Brain pericyte (primary cell): ENCODE measurements at regions not wholly inside any gene's neighbourhood (a gene's known extent, or its start where the extent isn't known, plus 50 kb on each side); places are given as distances from the start of the nearest gene placed in this dataset.
A peak's percentile ranks its signal among the peaks of the same experiment; 100 is the strongest.

Experiments
- DNase-seq: peaks from one replicate; pipeline ENCODE4 v3.0.0-alpha.2; 2012; ENCODE audit warnings: low read depth, low spot score

DNA sequence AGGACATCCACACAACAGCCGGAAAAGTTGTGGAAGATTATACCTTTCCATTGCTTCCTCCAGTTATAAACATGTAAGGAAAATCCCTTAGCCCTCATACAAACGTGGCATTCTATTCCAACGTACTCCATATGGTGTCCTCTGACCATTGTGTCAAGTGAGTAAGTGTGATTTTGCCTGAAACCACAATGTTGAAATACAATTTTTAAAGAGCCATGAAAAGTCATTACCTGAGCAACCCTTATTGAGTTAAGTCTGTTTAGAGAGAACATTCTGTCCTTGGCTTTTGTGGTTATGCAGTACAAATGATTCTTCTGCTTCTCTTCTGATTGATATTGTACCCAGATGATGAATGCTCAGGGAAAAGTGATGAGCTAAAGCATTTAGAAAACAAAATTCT lies 530.1 kb downstream of the HAO1 start:
- no peak for DNase-seq

DNA sequence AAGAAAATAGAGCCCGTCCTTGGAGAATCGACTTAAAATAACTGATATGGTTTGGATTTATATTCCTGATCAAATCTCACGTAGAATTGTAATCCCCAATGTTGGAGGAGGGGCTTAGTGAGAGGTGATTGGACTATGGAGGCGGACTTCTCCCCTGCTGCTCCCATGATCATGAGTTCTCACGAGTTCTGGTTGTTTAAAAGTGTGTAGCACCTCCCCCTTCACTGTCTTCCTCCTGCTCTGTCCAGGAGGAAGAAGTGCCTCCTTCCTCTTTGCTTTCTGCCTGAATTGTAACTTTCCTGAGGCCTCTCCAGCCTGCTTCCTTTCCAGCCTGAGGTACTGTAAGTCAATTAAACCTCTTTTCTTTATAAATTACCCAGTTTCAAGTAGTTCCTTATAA lies 529.2 kb downstream of the HAO1 start:
- DNase-seq, result no peak

GRCh38 chr20:7415427-7415826 lies 524.8 kb downstream of the HAO1 start:
- no peak for DNase-seq

DNA sequence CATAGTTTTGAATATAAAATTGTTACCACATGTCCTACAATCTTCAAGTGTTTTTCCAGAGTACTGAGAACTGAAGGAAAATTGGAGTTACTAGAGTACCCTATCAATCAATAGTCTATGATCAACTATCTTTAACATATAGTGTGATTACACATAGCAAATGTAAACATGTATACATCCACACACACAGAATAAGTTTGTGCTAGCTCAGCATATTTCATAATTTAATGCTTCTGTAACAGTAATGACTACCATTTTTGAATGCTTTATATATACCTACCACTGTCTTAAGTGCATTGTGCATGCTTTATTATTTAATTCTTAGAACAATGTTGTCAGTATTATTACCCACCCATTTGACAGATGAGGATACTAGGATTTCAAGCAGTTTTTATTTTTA lies 523.9 kb downstream of the HAO1 start:
- DNase-seq, result no peak

- DNase-seq, result no peak
Observed at GRCh38 chr20:7420345-7420744, 519.9 kb downstream of the HAO1 start.

- no peak for DNase-seq
Observed at GRCh38 chr20:7426890-7427496, 513.3 kb downstream of the HAO1 start.

DNA sequence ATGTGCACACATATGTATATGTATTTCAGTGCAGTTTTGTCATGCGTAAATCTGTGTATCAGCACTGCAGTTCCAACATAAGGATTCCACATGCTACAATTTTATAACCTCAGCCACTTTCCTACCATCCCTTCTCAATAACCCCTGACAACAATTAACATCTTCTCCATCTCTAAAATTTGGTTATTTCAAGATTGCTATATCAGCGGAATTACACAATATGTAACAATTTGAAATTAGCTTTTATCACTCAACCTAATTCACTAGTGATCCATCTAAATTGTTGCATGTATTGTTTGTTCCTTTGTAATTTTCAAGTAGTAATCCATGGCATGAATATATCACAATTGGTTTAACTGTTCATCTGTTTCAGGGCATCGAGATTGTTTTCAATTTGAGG lies 511.3 kb downstream of the HAO1 start:
- DNase-seq, result no peak

DNA sequence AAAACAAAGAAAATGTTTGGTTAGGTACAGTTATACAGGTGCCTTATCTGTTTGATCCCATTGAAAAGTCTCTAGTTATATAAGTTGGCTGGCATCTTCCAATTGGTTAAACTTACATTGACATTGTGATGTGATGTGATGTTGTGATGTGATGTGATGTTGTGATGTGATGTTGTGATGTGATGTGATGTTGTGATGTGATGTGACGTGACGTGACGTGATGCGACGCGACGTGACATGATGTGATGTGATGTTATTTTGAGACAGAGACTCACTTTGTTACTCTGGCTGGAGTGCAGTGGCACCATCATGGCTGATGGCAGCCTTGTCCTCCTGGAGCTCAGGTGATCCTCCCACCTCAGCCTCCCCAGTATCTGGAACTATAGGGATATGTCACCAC lies 507.6 kb downstream of the HAO1 start:
- peak; percentile 3 for DNase-seq

- DNase-seq, result no peak
Observed at GRCh38 chr20:7437311-7437710, 502.9 kb downstream of the HAO1 start.

- DNase-seq, result no peak
Observed at GRCh38 chr20:7449269-7449668, 491.0 kb downstream of the HAO1 start.

- DNase-seq, result no peak
Observed at GRCh38 chr20:7452890-7453289, 487.4 kb downstream of the HAO1 start.

DNA sequence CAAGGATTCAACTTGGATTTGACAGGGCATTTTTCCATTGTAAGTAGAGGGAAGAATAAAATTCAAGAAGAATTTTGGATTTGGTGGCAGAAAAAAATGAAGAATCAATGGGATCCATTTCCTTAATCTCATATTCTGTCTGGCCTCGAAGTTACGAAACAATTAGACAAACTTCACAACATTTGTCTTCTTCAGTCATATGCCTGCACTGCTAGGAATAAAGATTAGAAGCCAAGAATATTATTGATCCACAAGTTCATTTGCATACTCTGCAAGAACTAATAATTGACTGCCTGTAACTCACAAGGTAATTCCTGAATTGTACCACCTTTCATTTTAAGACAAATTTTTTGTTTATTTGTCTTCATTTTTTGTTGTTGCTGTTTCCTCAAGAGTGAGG lies 486.2 kb downstream of the HAO1 start:
- DNase-seq, result no peak

DNA sequence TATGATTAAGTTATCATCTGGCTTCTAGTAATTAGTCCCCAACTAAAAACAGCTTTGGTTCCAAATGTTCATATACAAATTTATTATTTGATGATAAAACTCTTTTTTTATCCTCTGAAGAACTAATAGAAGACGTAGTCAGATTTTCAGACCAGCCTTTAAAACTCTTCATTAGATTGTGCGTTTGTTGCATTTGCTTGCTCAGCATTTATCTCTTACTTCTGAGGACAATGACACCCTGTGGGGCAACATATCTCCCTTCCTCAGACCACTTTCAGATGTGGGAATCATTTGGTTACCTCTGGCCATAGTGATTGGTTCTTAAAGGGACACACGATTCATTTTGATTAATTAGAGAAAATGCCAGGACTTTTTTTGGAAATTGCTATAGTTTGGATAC lies 481.8 kb downstream of the HAO1 start:
- DNase-seq, result no peak

- no peak for DNase-seq
Observed at GRCh38 chr20:7459083-7459482, 481.2 kb downstream of the HAO1 start.

DNA sequence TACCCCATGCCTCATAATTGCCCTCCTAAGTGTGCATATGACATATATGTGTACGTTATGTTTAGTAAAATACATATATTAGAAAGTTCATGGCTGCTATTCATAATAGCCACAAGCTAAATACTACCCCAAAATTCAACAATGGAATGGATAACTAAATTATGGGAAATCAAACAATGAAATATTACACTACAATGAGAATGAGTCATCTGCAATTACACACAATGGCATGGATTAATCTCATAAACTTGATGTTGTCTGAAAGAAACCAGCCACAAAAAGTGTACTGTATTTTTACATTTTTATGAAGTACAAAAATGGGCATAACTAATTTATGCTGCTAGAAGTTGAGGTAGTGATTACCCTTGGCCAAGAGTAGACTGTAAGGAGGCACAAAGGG lies 477.0 kb downstream of the HAO1 start:
- DNase-seq, result no peak

GRCh38 chr20:7470912-7471311 lies 469.3 kb downstream of the HAO1 start:
- DNase-seq, result no peak

GRCh38 chr20:7490288-7490687 lies 450.0 kb downstream of the HAO1 start:
- DNase-seq, result no peak

DNA sequence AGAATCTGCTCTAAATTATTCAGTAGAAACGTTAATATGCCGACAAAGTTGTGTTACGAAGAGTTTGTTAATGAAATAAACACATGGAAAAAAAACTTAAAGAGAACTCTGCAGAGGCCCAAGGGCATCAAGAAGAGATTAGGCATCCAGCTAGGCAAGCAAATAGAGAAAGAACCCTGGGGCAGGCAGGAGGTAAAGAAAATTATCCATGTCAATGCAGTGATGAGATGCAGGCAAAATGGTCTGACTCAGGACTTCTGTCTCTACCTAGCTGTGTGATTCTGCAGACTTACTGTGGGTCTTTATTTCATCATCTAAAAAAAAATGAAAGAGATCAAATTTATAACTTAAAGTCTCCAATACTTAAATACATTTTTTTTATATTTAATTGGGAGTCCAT lies 448.0 kb downstream of the HAO1 start:
- DNase-seq, result no peak

DNA sequence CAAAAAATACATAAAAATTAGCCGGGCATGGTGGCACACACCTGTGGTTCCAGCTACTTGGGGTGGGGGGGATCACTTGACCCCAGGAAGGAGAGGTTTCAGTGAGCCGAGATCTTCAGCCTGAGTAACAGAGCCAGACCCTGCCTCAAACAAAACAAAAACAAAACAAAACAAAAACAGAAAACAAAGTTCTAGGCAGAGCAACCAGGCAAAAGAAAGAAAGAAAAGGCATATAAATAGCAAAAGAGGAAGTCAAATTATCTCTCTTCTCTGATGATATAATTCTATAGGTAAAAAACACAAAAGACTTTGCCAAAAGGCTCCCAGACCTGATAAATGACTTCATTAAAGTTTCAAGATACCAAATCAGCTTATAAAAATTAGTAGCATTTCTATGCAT lies 446.9 kb downstream of the HAO1 start:
- DNase-seq, result no peak

GRCh38 chr20:7496394-7496991 lies 443.8 kb downstream of the HAO1 start:
- DNase-seq, result peak; percentile 31

DNA sequence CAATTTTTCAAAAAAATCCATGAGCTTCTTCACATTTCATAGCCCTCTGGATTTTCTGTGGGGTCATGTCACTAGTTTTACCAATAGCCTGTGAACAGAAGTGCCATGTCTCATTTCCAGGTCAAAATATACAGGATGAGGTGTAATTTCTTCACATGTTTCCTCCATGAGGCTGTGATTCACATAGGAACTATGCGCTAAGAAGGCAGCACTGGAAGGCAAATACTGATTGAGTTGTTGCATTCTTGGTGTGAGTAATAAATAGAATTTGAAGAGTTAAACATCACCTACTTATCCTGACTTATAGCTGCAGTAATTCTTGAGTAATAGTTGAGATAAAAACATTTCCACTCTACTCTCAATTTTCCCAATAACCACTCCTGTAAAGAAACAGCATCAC lies 442.3 kb downstream of the HAO1 start:
- DNase-seq, result no peak

GRCh38 chr20:7499201-7499600 lies 441.1 kb downstream of the HAO1 start:
- DNase-seq, result no peak

- DNase-seq, result no peak
Observed at GRCh38 chr20:7500231-7500663, 440.0 kb downstream of the HAO1 start.

GRCh38 chr20:7503501-7503900 lies 436.8 kb downstream of the HAO1 start:
- no peak for DNase-seq
